ENCODE measurements at regions not wholly inside any gene's neighbourhood (a gene's known extent, or its start where the extent isn't known, plus 50 kb on each side); places are given as distances from the start of the nearest gene placed in this dataset.

- peak overlapping the region; percentile 22; the same call in 1 of the 2 replicates for H3K4me3 ChIP-seq (ENCODE audit: low read length)
- TF ChIP-seq CTCF (IDR thresholded peaks at IDR 0.05; ENCODE audit: low read depth, low read length) = no peak
- H3K27me3 ChIP-seq (ENCODE audit: low read depth, low read length) = no peaks in the 10 kb centered on the region
- peak overlapping the region; percentile 48 for H3K4me2 ChIP-seq (ENCODE audit: low read length)
- no peaks in the 10 kb centered on the region for H3K9me3 ChIP-seq (ENCODE audit: insufficient read depth, low read length)
- no peak overlapping the region for H3K27ac ChIP-seq (ENCODE audit: low read length)
- H3K9ac ChIP-seq (ENCODE audit: low read length) = no peak overlapping the region
- no peaks in the 10 kb centered on the region for H4K20me1 ChIP-seq (ENCODE audit: insufficient read depth, low read length)
- H3K79me2 ChIP-seq (ENCODE audit: low read length) = no peaks in the 10 kb centered on the region
- no peaks in the 10 kb centered on the region for H3K36me3 ChIP-seq (replicated peaks; ENCODE audit: low read depth, low read length)
- H2AFZ ChIP-seq (ENCODE audit: low read depth, low read length) = 0 out of 2 replicates have a peak overlapping the region, but pooled peaks have one; percentile 1
- H3K4me1 ChIP-seq (ENCODE audit: low read length) = peaks cover 17% of the 10 kb centered on the region
Observed at GRCh38 chr14:34013721-34014060, 62.8 kb upstream of the EGLN3 start.

DNA sequence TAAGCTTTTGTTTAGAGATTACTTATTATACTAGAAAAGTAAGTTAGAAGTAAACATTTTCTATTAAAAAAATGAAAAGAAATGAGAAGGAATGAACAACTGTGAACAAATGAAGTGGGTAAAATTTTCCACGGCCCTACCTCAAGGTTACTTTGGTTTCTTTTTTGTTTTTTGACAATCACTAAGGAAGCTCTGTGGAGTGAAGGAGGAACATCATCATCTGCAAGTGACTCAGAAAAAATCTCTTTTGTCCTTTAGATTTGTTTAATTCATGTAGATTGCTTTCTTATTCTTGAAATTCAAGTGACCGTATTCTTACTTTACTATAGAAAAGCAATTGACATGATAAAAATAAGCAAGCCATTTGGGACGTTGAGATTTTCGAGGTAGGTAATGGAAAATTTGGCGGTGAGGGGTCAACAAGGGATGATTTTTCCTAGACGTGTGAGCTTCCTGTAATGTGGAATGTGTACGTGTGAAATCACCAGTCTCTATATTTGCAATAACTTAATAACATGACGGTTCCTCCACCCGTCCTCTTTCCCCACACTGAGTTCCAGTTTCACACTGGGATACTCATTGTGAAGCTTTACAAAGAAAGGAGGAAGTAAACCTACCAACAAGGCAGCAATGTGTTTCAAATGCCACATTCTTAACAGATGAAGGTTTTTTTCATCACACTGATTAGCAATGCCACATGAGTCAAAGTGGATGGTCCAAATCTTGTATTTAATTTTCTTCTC lies 62.3 kb upstream of the EGLN3 start:
- peaks cover 16% of the 10 kb centered on the region for H3K4me1 ChIP-seq (ENCODE audit: low read length)
- H3K36me3 ChIP-seq (replicated peaks; ENCODE audit: low read depth, low read length) = no peaks in the 10 kb centered on the region
- H4K20me1 ChIP-seq (ENCODE audit: insufficient read depth, low read length) = no peaks in the 10 kb centered on the region
- H3K27ac ChIP-seq (ENCODE audit: low read length) = no peak overlapping the region
- no peaks in the 10 kb centered on the region for H3K27me3 ChIP-seq (ENCODE audit: low read depth, low read length)
- peak overlapping the region; percentile 48 for H3K4me2 ChIP-seq (ENCODE audit: low read length)
- H3K79me2 ChIP-seq (ENCODE audit: low read length) = no peaks in the 10 kb centered on the region
- no peaks in the 10 kb centered on the region for H3K9me3 ChIP-seq (ENCODE audit: insufficient read depth, low read length)
- H3K4me3 ChIP-seq (ENCODE audit: low read length) = peak overlapping the region; percentile 22; the same call in 1 of the 2 replicates
- 0 out of 2 replicates have a peak overlapping the region, but pooled peaks have one; percentile 1 for H2AFZ ChIP-seq (ENCODE audit: low read depth, low read length)
- no peak overlapping the region for H3K9ac ChIP-seq (ENCODE audit: low read length)
- TF ChIP-seq CTCF (IDR thresholded peaks at IDR 0.05; ENCODE audit: low read depth, low read length) = no peak
- no peak for TF ChIP-seq EZH2phosphoT487 (IDR thresholded peaks at IDR 0.05; ENCODE audit: low read depth)

DNA sequence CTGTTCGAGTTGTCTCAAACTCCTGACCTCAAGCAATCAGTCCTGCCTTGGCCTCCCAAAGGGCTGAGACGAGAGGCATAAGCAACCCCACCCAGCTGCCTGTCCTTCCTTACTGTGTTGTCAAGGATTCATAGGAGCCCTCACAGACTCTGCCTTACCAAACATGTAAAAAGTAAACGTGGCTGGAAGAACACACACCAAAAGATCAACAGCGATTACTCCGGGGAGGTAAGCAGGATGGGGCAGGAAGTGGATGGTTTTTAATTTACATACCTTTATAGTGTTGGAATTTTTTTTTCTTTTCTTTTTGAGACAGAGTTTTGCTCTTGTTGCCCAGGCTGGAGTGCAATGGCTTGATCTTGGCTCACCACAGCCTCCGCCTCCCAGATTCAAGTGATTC lies 61.5 kb upstream of the EGLN3 start:
- no peaks in the 10 kb centered on the region for H4K20me1 ChIP-seq (ENCODE audit: insufficient read depth, low read length)
- TF ChIP-seq EZH2phosphoT487 (IDR thresholded peaks at IDR 0.05; ENCODE audit: low read depth) (no peak), CTCF (IDR thresholded peaks at IDR 0.05; ENCODE audit: low read depth, low read length) (no peak)
- no peaks in the 10 kb centered on the region for H3K79me2 ChIP-seq (ENCODE audit: low read length)
- no peaks in the 10 kb centered on the region for H3K36me3 ChIP-seq (replicated peaks; ENCODE audit: low read depth, low read length)
- H3K27ac ChIP-seq (ENCODE audit: low read length) = no peak overlapping the region
- H3K4me1 ChIP-seq (ENCODE audit: low read length) = peaks cover 13% of the 10 kb centered on the region
- no peak overlapping the region for H3K4me2 ChIP-seq (ENCODE audit: low read length)
- H3K27me3 ChIP-seq (ENCODE audit: low read depth, low read length) = no peaks in the 10 kb centered on the region
- H3K4me3 ChIP-seq (ENCODE audit: low read length) = no peak overlapping the region
- no peak overlapping the region for H2AFZ ChIP-seq (ENCODE audit: low read depth, low read length)
- H3K9ac ChIP-seq (ENCODE audit: low read length) = no peak overlapping the region
- no peaks in the 10 kb centered on the region for H3K9me3 ChIP-seq (ENCODE audit: insufficient read depth, low read length)

GRCh38 chr14:34009956-34010355 lies 59.1 kb upstream of the EGLN3 start:
- H3K9ac ChIP-seq (ENCODE audit: low read length) = no peak overlapping the region
- no peaks in the 10 kb centered on the region for H3K9me3 ChIP-seq (ENCODE audit: insufficient read depth, low read length)
- H3K4me2 ChIP-seq (ENCODE audit: low read length) = no peak overlapping the region
- H3K4me1 ChIP-seq (ENCODE audit: low read length) = peaks cover 13% of the 10 kb centered on the region
- H4K20me1 ChIP-seq (ENCODE audit: insufficient read depth, low read length) = no peaks in the 10 kb centered on the region
- no peak for TF ChIP-seq EZH2phosphoT487 (IDR thresholded peaks at IDR 0.05; ENCODE audit: low read depth)
- TF ChIP-seq CTCF (IDR thresholded peaks at IDR 0.05; ENCODE audit: low read depth, low read length) = no peak
- H3K79me2 ChIP-seq (ENCODE audit: low read length) = no peaks in the 10 kb centered on the region
- no peak overlapping the region for H3K27ac ChIP-seq (ENCODE audit: low read length)
- no peak overlapping the region for H2AFZ ChIP-seq (ENCODE audit: low read depth, low read length)
- no peaks in the 10 kb centered on the region for H3K36me3 ChIP-seq (replicated peaks; ENCODE audit: low read depth, low read length)
- H3K4me3 ChIP-seq (ENCODE audit: low read length) = no peak overlapping the region
- H3K27me3 ChIP-seq (ENCODE audit: low read depth, low read length) = no peaks in the 10 kb centered on the region

Data from OCI-LY3 (cell line).